HG02588 (cell line): ENCODE measurements at regions not wholly inside any gene's neighbourhood (a gene's known extent, or its start where the extent isn't known, plus 50 kb on each side); places are given as distances from the start of the nearest gene placed in this dataset.
"Not testable (repeated sequence)": the region's sequence is repeated elsewhere in the genome, so short reads cannot be mapped to it uniquely, and the experiment has no call there.

Experiments used
- ATAC-seq: cut with Tn5 transposase; IDR thresholded peaks from one replicate; pipeline ENCODE4 v1.9.1; 2021; ENCODE audit warnings: mild to moderate bottlenecking, moderate library complexity; ENCODE audit not compliant: unreplicated experiment

- no peak for ATAC-seq
These were observed 397.5 kb downstream of the HTR1A start for GRCh38 chr5:63564789-63565188.

- no peak for ATAC-seq
These were observed 399.0 kb downstream of the HTR1A start for GRCh38 chr5:63563008-63563917.

GRCh38 chr5:63555874-63556273, 406.4 kb downstream of the HTR1A start:
- no peak for ATAC-seq

- no peak for ATAC-seq
These were observed 408.1 kb downstream of the HTR1A start for GRCh38 chr5:63554191-63554590.

GRCh38 chr5:63553073-63553472, 409.2 kb downstream of the HTR1A start:
- no peak for ATAC-seq

GRCh38 chr5:63535840-63536602, 426.2 kb downstream of the HTR1A start:
- ATAC-seq: no peak

GRCh38 chr5:63524281-63524680, 438.0 kb downstream of the HTR1A start:
- ATAC-seq: no peak

GRCh38 chr5:63516006-63516405, 446.2 kb downstream of the HTR1A start:
- no peak for ATAC-seq

GRCh38 chr5:63500242-63500641, 462.0 kb downstream of the HTR1A start:
- no peak for ATAC-seq

GRCh38 chr5:63495225-63495624, 467.0 kb downstream of the HTR1A start:
- ATAC-seq: no peak

GRCh38 chr5:63483338-63483737, 478.9 kb downstream of the HTR1A start:
- ATAC-seq: no peak

- no peak for ATAC-seq
These were observed 488.8 kb downstream of the HTR1A start for GRCh38 chr5:63473335-63473967.

- ATAC-seq: no peak
These were observed 506.0 kb downstream of the HTR1A start for GRCh38 chr5:63456279-63456678.

GRCh38 chr5:63451188-63451587, 511.1 kb downstream of the HTR1A start:
- no peak for ATAC-seq

GRCh38 chr5:63439537-63439936, 522.7 kb downstream of the HTR1A start:
- ATAC-seq: no peak

- ATAC-seq: no peak
These were observed 552.5 kb downstream of the HTR1A start for GRCh38 chr5:63409737-63410136.

GRCh38 chr5:63408984-63409383, 553.3 kb downstream of the HTR1A start:
- no peak for ATAC-seq

- ATAC-seq: peak; percentile 86
These were observed 560.7 kb downstream of the HTR1A start for GRCh38 chr5:63401436-63402046.

GRCh38 chr5:63400079-63400478, 562.2 kb downstream of the HTR1A start:
- ATAC-seq: no peak

GRCh38 chr5:63398346-63398745, 563.9 kb downstream of the HTR1A start:
- no peak for ATAC-seq

GRCh38 chr5:63388188-63388587, 574.1 kb downstream of the HTR1A start:
- ATAC-seq: not testable (repeated sequence)
